ENCODE measurements at regions not wholly inside any gene's neighbourhood (a gene's known extent, or its start where the extent isn't known, plus 50 kb on each side); places are given as distances from the start of the nearest gene placed in this dataset.

- H2BK12ac ChIP-seq (ENCODE audit: low read length): no peak overlapping the region
- no peaks in the 10 kb centered on the region for H3K79me1 ChIP-seq (ENCODE audit: low read depth, low read length)
- no CpG with 5 or more reads among the region's 4 CpGs for WGBS, 2 donors (ENCODE audit: extremely low coverage in 2 of 2, insufficient read length in 2 of 2, insufficient replicate concordance in 1 of 2)
- no peaks in the 10 kb centered on the region for H3K9me3 ChIP-seq (replicated peaks in 1 of 2; ENCODE audit: control insufficient read depth in 2 of 2, insufficient read depth in 1 of 2, low read depth in 1 of 2, low read length in 2 of 2)
- no peak overlapping the region for H3K23ac ChIP-seq (ENCODE audit: low read depth, low read length, poor library complexity)
- H3K36me3 ChIP-seq (replicated peaks in 1 of 2; ENCODE audit: control insufficient read depth in 2 of 2, insufficient read depth in 2 of 2, low read length in 2 of 2): no peaks in the 10 kb centered on the region
- H2BK5ac ChIP-seq (ENCODE audit: low read length): no peak overlapping the region
- no peak overlapping the region for H4K8ac ChIP-seq (ENCODE audit: low read depth, low read length)
- no peak overlapping the region for H3K4me3 ChIP-seq (ENCODE audit: low read length in 2 of 2)
- H3K4me1 ChIP-seq (ENCODE audit: control insufficient read depth in 2 of 2, insufficient read depth in 1 of 2, low read depth in 1 of 2, low read length in 2 of 2): peaks cover 0 to 8% of the 10 kb centered on the region in 2 donors
- no peak overlapping the region for H3K9ac ChIP-seq (ENCODE audit: low read depth, low read length, poor library complexity)
- no peak overlapping the region for H3K4ac ChIP-seq (ENCODE audit: low read length)
- H2AK5ac ChIP-seq (ENCODE audit: low read depth, low read length): no peak overlapping the region
- no peak overlapping the region for H3K14ac ChIP-seq (ENCODE audit: low read length)
- H3K27ac ChIP-seq (replicated peaks; ENCODE audit: low read length): no peak overlapping the region
- no peak overlapping the region for H4K91ac ChIP-seq (ENCODE audit: low read depth, low read length, poor library complexity)
- no peak overlapping the region for H2AFZ ChIP-seq (ENCODE audit: low read length)
- DNase-seq (ENCODE audit: low spot score): no peak
- no peak overlapping the region for H3K4me2 ChIP-seq (ENCODE audit: insufficient read depth, low read length, poor library complexity, severe bottlenecking)
- H2BK120ac ChIP-seq (ENCODE audit: low read depth, low read length): no peak overlapping the region
- peaks cover 0 to 2% (median 0%) of the 10 kb centered on the region in 3 experiments for H3K27me3 ChIP-seq (ENCODE audit: control insufficient read depth in 3 of 3, insufficient read depth in 3 of 3, low read depth in 1 of 3, low read length in 3 of 3)
- no peak overlapping the region for H3K18ac ChIP-seq (ENCODE audit: low read length)
- no peak overlapping the region for H2BK15ac ChIP-seq (ENCODE audit: low read length)
Measured at GRCh38 chr16:86398622-86399021, 111.7 kb upstream of the FOXF1 start.

DNA sequence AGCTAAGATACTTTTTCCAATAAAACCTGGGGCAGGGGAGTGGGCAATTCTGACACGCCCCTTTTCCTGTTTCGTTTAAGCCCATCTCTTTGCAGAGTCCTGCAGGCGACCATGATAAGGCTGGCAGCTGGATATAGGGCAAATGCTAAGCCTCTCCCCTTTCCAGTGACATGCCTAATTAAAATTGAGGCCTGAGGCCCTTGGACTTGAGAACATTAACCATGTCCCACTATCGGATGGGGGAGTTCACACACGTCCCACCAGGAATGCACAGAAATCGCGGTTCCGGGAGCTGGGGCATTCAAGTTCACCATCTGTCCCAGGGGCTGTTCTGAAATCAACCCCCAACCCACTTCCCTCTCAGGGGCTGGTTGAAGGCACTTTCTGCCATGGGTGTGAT is 109.2 kb upstream of the FOXF1 start:
- DNase-seq (ENCODE audit: low spot score): no peak
- no peaks in the 10 kb centered on the region for H3K79me1 ChIP-seq (ENCODE audit: low read depth, low read length)
- no peak overlapping the region for H3K23ac ChIP-seq (ENCODE audit: low read depth, low read length, poor library complexity)
- no peak overlapping the region for H3K27ac ChIP-seq (replicated peaks; ENCODE audit: low read length)
- H2BK15ac ChIP-seq (ENCODE audit: low read length): no peak overlapping the region
- H2BK120ac ChIP-seq (ENCODE audit: low read depth, low read length): no peak overlapping the region
- H2AFZ ChIP-seq (ENCODE audit: low read length): no peak overlapping the region
- peaks cover 0 to 8% of the 10 kb centered on the region in 2 donors for H3K4me1 ChIP-seq (ENCODE audit: control insufficient read depth in 2 of 2, insufficient read depth in 1 of 2, low read depth in 1 of 2, low read length in 2 of 2)
- no peak overlapping the region for H3K4ac ChIP-seq (ENCODE audit: low read length)
- H3K18ac ChIP-seq (ENCODE audit: low read length): no peak overlapping the region
- H3K9ac ChIP-seq (ENCODE audit: low read depth, low read length, poor library complexity): no peak overlapping the region
- H3K36me3 ChIP-seq (replicated peaks in 1 of 2; ENCODE audit: control insufficient read depth in 2 of 2, insufficient read depth in 2 of 2, low read length in 2 of 2): no peaks in the 10 kb centered on the region
- H4K91ac ChIP-seq (ENCODE audit: low read depth, low read length, poor library complexity): no peak overlapping the region
- H3K4me2 ChIP-seq (ENCODE audit: insufficient read depth, low read length, poor library complexity, severe bottlenecking): no peak overlapping the region
- no peak overlapping the region for H3K4me3 ChIP-seq (ENCODE audit: low read length in 2 of 2)
- no peak overlapping the region for H3K14ac ChIP-seq (ENCODE audit: low read length)
- no peak overlapping the region for H2AK5ac ChIP-seq (ENCODE audit: low read depth, low read length)
- no peak overlapping the region for H4K8ac ChIP-seq (ENCODE audit: low read depth, low read length)
- H2BK12ac ChIP-seq (ENCODE audit: low read length): no peak overlapping the region
- no peak overlapping the region for H2BK5ac ChIP-seq (ENCODE audit: low read length)
- no CpG with 5 or more reads among the region's 8 CpGs for WGBS, 2 donors (ENCODE audit: extremely low coverage in 2 of 2, insufficient read length in 2 of 2, insufficient replicate concordance in 1 of 2)
- H3K9me3 ChIP-seq (replicated peaks in 1 of 2; ENCODE audit: control insufficient read depth in 2 of 2, insufficient read depth in 1 of 2, low read depth in 1 of 2, low read length in 2 of 2): no peaks in the 10 kb centered on the region
- H3K27me3 ChIP-seq (ENCODE audit: control insufficient read depth in 3 of 3, insufficient read depth in 3 of 3, low read depth in 1 of 3, low read length in 3 of 3): peaks cover 0 to 2% (median 0%) of the 10 kb centered on the region in 3 experiments

DNA sequence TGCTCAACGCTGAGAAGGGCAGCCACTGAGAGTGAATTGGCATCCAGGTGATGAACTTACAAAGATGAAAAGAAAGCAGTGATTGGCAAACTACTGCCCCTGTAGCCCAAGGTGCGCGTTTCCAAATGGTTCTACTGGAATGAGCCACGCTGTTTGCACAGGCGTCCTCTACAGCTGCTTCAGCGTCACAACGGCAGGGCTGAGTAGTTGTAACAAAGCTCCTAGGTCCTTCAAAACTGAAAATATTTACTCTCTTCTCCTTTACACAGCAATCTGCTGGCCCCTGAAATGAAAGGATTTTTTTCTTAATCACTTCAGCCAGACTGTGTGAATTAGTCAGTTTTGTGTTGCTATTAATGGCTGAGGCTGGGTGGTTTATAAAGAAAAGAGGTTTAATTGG is 107.2 kb upstream of the FOXF1 start:
- Histone ChIP-seq H3K27me3 (ENCODE audit: control insufficient read depth in 3 of 3, insufficient read depth in 3 of 3, low read depth in 1 of 3, low read length in 3 of 3) (no peaks in the 10 kb centered on the region), H3K9me3 (replicated peaks in 1 of 2; ENCODE audit: control insufficient read depth in 2 of 2, insufficient read depth in 1 of 2, low read depth in 1 of 2, low read length in 2 of 2) (no peaks in the 10 kb centered on the region), H2AFZ (ENCODE audit: low read length) (no peak overlapping the region), H2AK5ac (ENCODE audit: low read depth, low read length) (no peak overlapping the region), H3K79me1 (ENCODE audit: low read depth, low read length) (no peaks in the 10 kb centered on the region), H3K4me2 (ENCODE audit: insufficient read depth, low read length, poor library complexity, severe bottlenecking) (no peak overlapping the region), H3K14ac (ENCODE audit: low read length) (no peak overlapping the region), H3K9ac (ENCODE audit: low read depth, low read length, poor library complexity) (no peak overlapping the region), H3K23ac (ENCODE audit: low read depth, low read length, poor library complexity) (no peak overlapping the region), H2BK15ac (ENCODE audit: low read length) (no peak overlapping the region), H2BK120ac (ENCODE audit: low read depth, low read length) (no peak overlapping the region), H4K8ac (ENCODE audit: low read depth, low read length) (no peak overlapping the region), H3K36me3 (replicated peaks in 1 of 2; ENCODE audit: control insufficient read depth in 2 of 2, insufficient read depth in 2 of 2, low read length in 2 of 2) (no peaks in the 10 kb centered on the region), H2BK5ac (ENCODE audit: low read length) (no peak overlapping the region), H4K91ac (ENCODE audit: low read depth, low read length, poor library complexity) (no peak overlapping the region), H3K4me1 (ENCODE audit: control insufficient read depth in 2 of 2, insufficient read depth in 1 of 2, low read depth in 1 of 2, low read length in 2 of 2) (peaks cover 0 to 2% of the 10 kb centered on the region in 2 donors), H3K27ac (replicated peaks; ENCODE audit: low read length) (no peak overlapping the region), H2BK12ac (ENCODE audit: low read length) (no peak overlapping the region), H3K18ac (ENCODE audit: low read length) (no peak overlapping the region), H3K4me3 (ENCODE audit: low read length in 2 of 2) (no peak overlapping the region), H3K4ac (ENCODE audit: low read length) (no peak overlapping the region)
- DNase-seq (ENCODE audit: low spot score): no peak
- WGBS, 2 donors (ENCODE audit: extremely low coverage in 2 of 2, insufficient read length in 2 of 2, insufficient replicate concordance in 1 of 2): no CpG with 5 or more reads among the region's 7 CpGs

DNA sequence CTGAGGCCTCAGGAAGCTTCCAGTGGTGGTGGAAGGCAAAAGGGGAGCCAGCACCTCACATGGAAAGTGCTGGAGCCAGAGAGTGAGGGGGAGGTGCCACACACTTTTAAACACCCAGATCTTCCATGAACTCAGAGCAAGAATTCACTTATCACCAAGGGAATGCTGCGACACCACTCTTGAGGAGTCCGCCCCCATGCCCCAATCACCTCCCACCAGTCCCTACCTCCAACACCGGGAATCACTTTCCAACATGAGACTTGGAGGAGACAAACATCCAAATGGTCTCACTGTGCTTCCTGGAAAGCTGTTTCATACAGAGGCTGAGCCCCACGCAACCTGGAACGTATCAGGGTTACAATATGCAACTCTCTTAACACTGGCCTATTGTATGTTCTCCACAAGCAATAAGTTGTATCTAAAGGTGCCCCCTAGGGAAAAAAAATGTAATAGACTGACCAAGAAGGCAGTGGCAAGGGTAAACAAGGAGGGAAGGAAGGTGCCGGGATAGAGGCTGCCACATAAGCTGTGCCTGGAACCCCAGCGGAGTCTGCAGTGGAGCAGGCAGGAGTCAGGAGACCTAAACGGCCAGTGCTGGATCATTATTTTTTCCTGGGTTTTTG is 106.7 kb upstream of the FOXF1 start:
- Histone ChIP-seq H3K18ac (ENCODE audit: low read length) (no peak overlapping the region), H3K14ac (ENCODE audit: low read length) (no peak overlapping the region), H3K79me1 (ENCODE audit: low read depth, low read length) (no peaks in the 10 kb centered on the region), H3K4ac (ENCODE audit: low read length) (no peak overlapping the region), H3K9me3 (replicated peaks in 1 of 2; ENCODE audit: control insufficient read depth in 2 of 2, insufficient read depth in 1 of 2, low read depth in 1 of 2, low read length in 2 of 2) (no peaks in the 10 kb centered on the region), H3K23ac (ENCODE audit: low read depth, low read length, poor library complexity) (no peak overlapping the region), H2AK5ac (ENCODE audit: low read depth, low read length) (no peak overlapping the region), H2AFZ (ENCODE audit: low read length) (no peak overlapping the region), H3K4me2 (ENCODE audit: insufficient read depth, low read length, poor library complexity, severe bottlenecking) (no peak overlapping the region), H3K9ac (ENCODE audit: low read depth, low read length, poor library complexity) (no peak overlapping the region), H2BK5ac (ENCODE audit: low read length) (no peak overlapping the region), H4K8ac (ENCODE audit: low read depth, low read length) (no peak overlapping the region), H4K91ac (ENCODE audit: low read depth, low read length, poor library complexity) (no peak overlapping the region), H2BK120ac (ENCODE audit: low read depth, low read length) (no peak overlapping the region), H3K27me3 (ENCODE audit: control insufficient read depth in 3 of 3, insufficient read depth in 3 of 3, low read depth in 1 of 3, low read length in 3 of 3) (no peaks in the 10 kb centered on the region), H3K36me3 (replicated peaks in 1 of 2; ENCODE audit: control insufficient read depth in 2 of 2, insufficient read depth in 2 of 2, low read length in 2 of 2) (no peaks in the 10 kb centered on the region), H3K4me3 (ENCODE audit: low read length in 2 of 2) (no peak overlapping the region), H3K27ac (replicated peaks; ENCODE audit: low read length) (no peak overlapping the region), H3K4me1 (ENCODE audit: control insufficient read depth in 2 of 2, insufficient read depth in 1 of 2, low read depth in 1 of 2, low read length in 2 of 2) (peaks cover 0 to 4% of the 10 kb centered on the region in 2 donors), H2BK15ac (ENCODE audit: low read length) (no peak overlapping the region), H2BK12ac (ENCODE audit: low read length) (no peak overlapping the region)
- WGBS, 2 donors (ENCODE audit: extremely low coverage in 2 of 2, insufficient read length in 2 of 2, insufficient replicate concordance in 1 of 2): no CpG with 5 or more reads among the region's 8 CpGs
- DNase-seq (ENCODE audit: low spot score): no peak
